GM12878 (cell line): ENCODE measurements at regions not wholly inside any gene's neighbourhood (a gene's known extent, or its start where the extent isn't known, plus 50 kb on each side); places are given as distances from the start of the nearest gene placed in this dataset.

Source experiments
- ATAC-seq: fragments of 200-7000 bp; cut with Tn5 transposase; 3 replicates; pipeline ENCODE4 v1.9.1; 2020; ENCODE audit warnings: mild to moderate bottlenecking, moderate library complexity
- BruUV-seq: library from RNA; stranded (reverse); fragments of 400-500 nt; replicated peaks from 2 replicates; lab custom pipeline; 2021; lab: Mats Ljungman, UMichigan
- CTCF ChIA-PET: fragments of 300-600 bp; sonication (Branson Sonifier 250); formaldehyde crosslinking; extraction: SDS; loops from one replicate; lab custom pipeline; 2021; ENCODE audit warnings: inconsistent platforms; lab: Yijun Ruan, JAX
- POLR2A ChIA-PET: fragments of 350-600 bp; formaldehyde crosslinking; extraction: SDS; loops from one replicate; lab custom pipeline; 2021; ENCODE audit warnings: inconsistent platforms; lab: Charles Lee
- RAD21 ChIA-PET: fragments of 300-600 bp; sonication (Branson Sonifier 250); formaldehyde crosslinking; loops from one replicate; lab custom pipeline; 2023; ENCODE audit warnings: antibody characterized with exemption; ENCODE audit not compliant: unreplicated experiment; lab: Charles Lee
- SMC1A ChIA-PET: fragments of 300-600 bp; sonication (Branson Sonifier 250); formaldehyde crosslinking; loops from one replicate; lab custom pipeline; 2023; ENCODE audit not compliant: unreplicated experiment, uncharacterized antibody; lab: Charles Lee
- DNase-seq: peaks from one replicate; pipeline ENCODE4 v3.0.0-alpha.2; 2011; ENCODE audit warnings: low read depth, low spot score
- FAIRE-seq: peaks from 3 replicates; lab custom pipeline; 2011; peaks lifted over from hg19 to GRCh38; lab: Jason Lieb, UNC
- H2AFZ ChIP-seq: 2 replicates; pipeline ENCODE4 v1.6.0; 2011; ENCODE audit warnings: low read depth, low read length, control low read depth; ENCODE audit not compliant: control insufficient read depth
- H3K27ac ChIP-seq: 2 replicates; pipeline ENCODE4 v1.5.1; 2011; ENCODE audit warnings: control low read depth; ENCODE audit not compliant: control insufficient read depth, insufficient read depth
- H3K27me3 ChIP-seq, 2 experiments: replicated peaks in 1 of 2; 2 replicates each; pipeline versions ENCODE4 v1.6.0 to v1.6.1; 2011; ENCODE audit warnings: low read length in 1 of 2; ENCODE audit not compliant: control insufficient read depth in 2 of 2, insufficient read depth in 2 of 2
- H3K36me3 ChIP-seq, 2 experiments: 2 replicates each; pipeline ENCODE4 v1.5.1; 2011; ENCODE audit warnings: low read length in 1 of 2; ENCODE audit not compliant: control insufficient read depth in 2 of 2, insufficient read depth in 2 of 2
- H3K4me1 ChIP-seq: 2 replicates; pipeline ENCODE4 v1.6.1; 2011; ENCODE audit warnings: mild to moderate bottlenecking, low read length, moderate library complexity, mixed read lengths; ENCODE audit not compliant: control insufficient read depth, insufficient read depth
- H3K4me2 ChIP-seq: 2 replicates; pipeline ENCODE4 v1.6.0; 2011; ENCODE audit warnings: control low read depth; ENCODE audit not compliant: control insufficient read depth, insufficient read depth
- H3K4me3 ChIP-seq: fragments of 200-600 bp; sonication (generic); 2 replicates; pipeline ENCODE4 v1.5.1; 2016
- H3K79me2 ChIP-seq: 2 replicates; pipeline ENCODE4 v1.6.0; 2011; ENCODE audit warnings: low read length; ENCODE audit not compliant: control insufficient read depth, insufficient read depth
- H3K9ac ChIP-seq: 2 replicates; pipeline ENCODE4 v1.8.0; 2011; ENCODE audit warnings: low read length, control low read depth, mixed read lengths; ENCODE audit not compliant: control insufficient read depth, insufficient read depth
- H3K9me3 ChIP-seq: replicated peaks from 3 replicates; pipeline ENCODE4 v1.5.1; 2011; ENCODE audit warnings: mild to moderate bottlenecking, low read length; ENCODE audit not compliant: control insufficient read depth, insufficient read depth
- H4K20me1 ChIP-seq: 2 replicates; pipeline ENCODE4 v1.6.0; 2011; ENCODE audit not compliant: control insufficient read depth, insufficient read depth
- ASH2L ChIP-seq: fragments of 300-600, 200-600 bp; sonication (generic); IDR thresholded peaks from 2 replicates; pipeline ENCODE4 v1.6.1; 2017; ENCODE audit warnings: low read depth, mild to moderate bottlenecking, borderline replicate concordance
- CBX5 ChIP-seq: sonication (generic); IDR thresholded peaks from 2 replicates; pipeline ENCODE4 v1.6.1; 2016; ENCODE audit warnings: low read depth, moderate library complexity, mild to moderate bottlenecking, inconsistent platforms
- EGR1 ChIP-seq, 2 experiments: IDR thresholded peaks; 1 replicate in 1 of 2; 2 replicates in 1 of 2; pipeline ENCODE4 v1.6.1; 2011 to 2012; ENCODE audit warnings: low read depth in 2 of 2, low read length in 2 of 2, borderline replicate concordance in 1 of 2, mild to moderate bottlenecking in 1 of 2, moderate library complexity in 1 of 2
- EZH2 ChIP-seq: IDR thresholded peaks from 2 replicates; pipeline ENCODE4 v1.6.1; 2012; ENCODE audit warnings: low read depth, mild to moderate bottlenecking, control low read depth, inconsistent platforms, low read length, borderline replicate concordance; ENCODE audit not compliant: control insufficient read depth
- HDAC2 ChIP-seq: fragments of 200-600 bp; sonication (generic); IDR thresholded peaks from 2 replicates; pipeline ENCODE4 v1.6.1; 2017
- IRF4 ChIP-seq: IDR thresholded peaks from 2 replicates; pipeline ENCODE4 v1.6.1; 2011; ENCODE audit warnings: low read depth, low read length
- NFXL1 ChIP-seq: fragments of 450-650 bp; IDR thresholded peaks from 2 replicates; pipeline ENCODE4 v1.6.1; 2017; ENCODE audit warnings: antibody characterized with exemption, mild to moderate bottlenecking, borderline replicate concordance
- PML ChIP-seq: IDR thresholded peaks from 2 replicates; pipeline ENCODE4 v1.6.1; 2012; ENCODE audit warnings: low read length, inconsistent platforms
- RAD51 ChIP-seq: fragments of 450-650 bp; IDR thresholded peaks from 2 replicates; pipeline ENCODE4 v1.6.1; 2016; ENCODE audit warnings: moderate library complexity, mild to moderate bottlenecking, inconsistent platforms
- SMARCA5 ChIP-seq: fragments of 450-650 bp; IDR thresholded peaks from 2 replicates; pipeline ENCODE4 v1.6.1; 2017; ENCODE audit warnings: mild to moderate bottlenecking
- ZBED1 ChIP-seq: IDR thresholded peaks from 2 replicates; pipeline ENCODE4 v1.6.1; 2016; ENCODE audit warnings: borderline replicate concordance
- ZNF622 ChIP-seq: fragments of 450-650 bp; IDR thresholded peaks from 2 replicates; pipeline ENCODE4 v1.6.1; 2017; ENCODE audit warnings: mild to moderate bottlenecking, inconsistent platforms
- WGBS: methylation state at CpG from one replicate; pipeline ENCODE4 v1.1.6; 2016; ENCODE audit warnings: low lambda C conversion rate; ENCODE audit not compliant: insufficient replicate concordance, insufficient coverage; ENCODE audit errors: missing lambda C conversion rate; 5-methylcytosine and 5-hydroxymethylcytosine counted together
- in situ Hi-C: fragments of 300-500 bp; cut with MboI; formaldehyde crosslinking; loops from 9 replicates; pipeline ENCODE4 v1.14.3; 2018; ENCODE audit warnings: mixed read lengths
- intact Hi-C: fragments of 100-400 bp; cut with micrococcal nuclease; formaldehyde crosslinking; loops from one replicate; pipeline ENCODE4 v1.14.2; 2022; ENCODE audit not compliant: unreplicated experiment
- TF ChIP-seq, protein P1 (sequence below): fragments of 450-650 bp; IDR thresholded peaks from 2 replicates; pipeline ENCODE4 v1.6.1; 2018; ENCODE audit warnings: borderline replicate concordance, mild to moderate bottlenecking; ENCODE audit not compliant: partially characterized antibody
- TF ChIP-seq, protein P2 (sequence below): fragments of 450-650 bp; IDR thresholded peaks from 2 replicates; pipeline ENCODE4 v1.6.1; 2017; ENCODE audit warnings: mild to moderate bottlenecking
- TF ChIP-seq, protein P3 (sequence below): IDR thresholded peaks from 2 replicates; pipeline ENCODE4 v1.6.1; 2012; ENCODE audit warnings: mild to moderate bottlenecking, low read depth, low read length
- TF ChIP-seq, protein P4 (sequence below): IDR thresholded peaks from 2 replicates; pipeline ENCODE4 v1.6.1; 2011; ENCODE audit warnings: borderline replicate concordance, low read depth, mild to moderate bottlenecking, moderate library complexity, mixed read lengths, low read length; ENCODE audit not compliant: insufficient read depth; ENCODE audit errors: extremely low read length

DNA sequence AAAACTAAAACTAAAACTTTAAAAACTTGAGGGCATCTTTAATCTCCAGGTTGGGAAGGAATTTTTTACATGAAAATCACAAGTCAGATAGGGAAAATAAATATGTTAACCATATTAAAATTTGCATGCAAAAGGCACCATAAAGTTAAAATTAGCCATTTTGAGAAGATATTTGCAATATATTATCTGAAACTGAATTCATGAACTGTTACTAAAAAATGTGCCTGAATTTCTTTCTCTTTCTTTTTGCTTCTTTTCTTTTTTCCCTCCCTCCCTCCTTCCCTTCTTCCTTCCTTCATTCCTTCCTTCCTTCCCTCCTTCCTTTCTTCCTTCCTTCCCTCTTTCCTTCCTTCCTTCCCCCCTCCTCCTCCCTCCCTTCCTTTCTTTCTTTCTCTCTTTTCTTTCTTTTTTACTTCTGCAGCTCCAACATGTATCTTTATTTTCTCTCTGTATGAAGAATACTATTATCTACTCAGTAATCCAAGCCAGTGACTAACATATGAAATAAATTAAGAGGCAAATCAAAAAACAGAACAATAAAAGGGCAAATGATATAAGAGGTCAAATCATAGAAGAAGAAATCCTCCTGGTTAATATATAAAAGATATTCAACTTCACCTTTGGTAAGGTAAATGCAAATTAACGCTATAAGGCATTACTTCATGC, 146.0 kb downstream of the BRMS1L start:
- ATAC-seq (no peak), FAIRE-seq (peak; percentile 52), DNase-seq (no peak)
- Histone ChIP-seq H4K20me1 (no peaks in the 10 kb centered on the region), H3K4me1 (no peaks in the 10 kb centered on the region), H3K36me3 (no peaks in the 10 kb centered on the region), H2AFZ (no peak overlapping the region), H3K9ac (no peak overlapping the region), H3K4me3 (no peak overlapping the region), H3K27me3 (no peaks in the 10 kb centered on the region), H3K27ac (no peak overlapping the region), H3K9me3 (no peaks in the 10 kb centered on the region), H3K4me2 (no peak overlapping the region), H3K79me2 (no peaks in the 10 kb centered on the region)
- ChIA-PET RAD21 (no interaction called here), CTCF (no interaction called here), SMC1A (no interaction called here), POLR2A (interaction anchor here (0.6 kb wide), 1 partner anchor 347 kb away, joined by 5 read pairs; no protein-coding TSS in a partner anchor)
- no TSS peak for BruUV-seq
- in situ Hi-C loops (no loop called here), intact Hi-C loops (no loop called here)
- WGBS: 45% methylated on average over 1 of the region's 1 CpG
- TF ChIP-seq PML (no peak), NFXL1 (no peak), RAD51 (no peak), IRF4 (no peak), CBX5 (no peak), ASH2L (no peak), HDAC2 (no peak), EZH2 (no peak), ZNF622 (no peak), SMARCA5 (no peak), ZBED1 (no peak), EGR1 (IDR thresholded peaks at IDR 0.05; ENCODE audit: borderline replicate concordance in 1 of 2, low read depth in 2 of 2, low read length in 2 of 2) (no peak)
- TF ChIP-seq, protein P1, sequence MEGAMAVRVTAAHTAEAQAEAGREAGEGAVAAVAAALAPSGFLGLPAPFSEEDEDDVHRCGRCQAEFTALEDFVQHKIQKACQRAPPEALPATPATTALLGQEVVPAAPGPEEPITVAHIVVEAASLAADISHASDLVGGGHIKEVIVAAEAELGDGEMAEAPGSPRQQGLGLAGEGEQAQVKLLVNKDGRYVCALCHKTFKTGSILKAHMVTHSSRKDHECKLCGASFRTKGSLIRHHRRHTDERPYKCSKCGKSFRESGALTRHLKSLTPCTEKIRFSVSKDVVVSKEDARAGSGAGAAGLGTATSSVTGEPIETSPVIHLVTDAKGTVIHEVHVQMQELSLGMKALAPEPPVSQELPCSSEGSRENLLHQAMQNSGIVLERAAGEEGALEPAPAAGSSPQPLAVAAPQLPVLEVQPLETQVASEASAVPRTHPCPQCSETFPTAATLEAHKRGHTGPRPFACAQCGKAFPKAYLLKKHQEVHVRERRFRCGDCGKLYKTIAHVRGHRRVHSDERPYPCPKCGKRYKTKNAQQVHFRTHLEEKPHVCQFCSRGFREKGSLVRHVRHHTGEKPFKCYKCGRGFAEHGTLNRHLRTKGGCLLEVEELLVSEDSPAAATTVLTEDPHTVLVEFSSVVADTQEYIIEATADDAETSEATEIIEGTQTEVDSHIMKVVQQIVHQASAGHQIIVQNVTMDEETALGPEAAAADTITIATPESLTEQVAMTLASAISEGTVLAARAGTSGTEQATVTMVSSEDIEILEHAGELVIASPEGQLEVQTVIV: no peak
- TF ChIP-seq, protein P2, sequence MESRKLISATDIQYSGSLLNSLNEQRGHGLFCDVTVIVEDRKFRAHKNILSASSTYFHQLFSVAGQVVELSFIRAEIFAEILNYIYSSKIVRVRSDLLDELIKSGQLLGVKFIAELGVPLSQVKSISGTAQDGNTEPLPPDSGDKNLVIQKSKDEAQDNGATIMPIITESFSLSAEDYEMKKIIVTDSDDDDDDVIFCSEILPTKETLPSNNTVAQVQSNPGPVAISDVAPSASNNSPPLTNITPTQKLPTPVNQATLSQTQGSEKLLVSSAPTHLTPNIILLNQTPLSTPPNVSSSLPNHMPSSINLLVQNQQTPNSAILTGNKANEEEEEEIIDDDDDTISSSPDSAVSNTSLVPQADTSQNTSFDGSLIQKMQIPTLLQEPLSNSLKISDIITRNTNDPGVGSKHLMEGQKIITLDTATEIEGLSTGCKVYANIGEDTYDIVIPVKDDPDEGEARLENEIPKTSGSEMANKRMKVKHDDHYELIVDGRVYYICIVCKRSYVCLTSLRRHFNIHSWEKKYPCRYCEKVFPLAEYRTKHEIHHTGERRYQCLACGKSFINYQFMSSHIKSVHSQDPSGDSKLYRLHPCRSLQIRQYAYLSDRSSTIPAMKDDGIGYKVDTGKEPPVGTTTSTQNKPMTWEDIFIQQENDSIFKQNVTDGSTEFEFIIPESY: no peak
- TF ChIP-seq, protein P3, sequence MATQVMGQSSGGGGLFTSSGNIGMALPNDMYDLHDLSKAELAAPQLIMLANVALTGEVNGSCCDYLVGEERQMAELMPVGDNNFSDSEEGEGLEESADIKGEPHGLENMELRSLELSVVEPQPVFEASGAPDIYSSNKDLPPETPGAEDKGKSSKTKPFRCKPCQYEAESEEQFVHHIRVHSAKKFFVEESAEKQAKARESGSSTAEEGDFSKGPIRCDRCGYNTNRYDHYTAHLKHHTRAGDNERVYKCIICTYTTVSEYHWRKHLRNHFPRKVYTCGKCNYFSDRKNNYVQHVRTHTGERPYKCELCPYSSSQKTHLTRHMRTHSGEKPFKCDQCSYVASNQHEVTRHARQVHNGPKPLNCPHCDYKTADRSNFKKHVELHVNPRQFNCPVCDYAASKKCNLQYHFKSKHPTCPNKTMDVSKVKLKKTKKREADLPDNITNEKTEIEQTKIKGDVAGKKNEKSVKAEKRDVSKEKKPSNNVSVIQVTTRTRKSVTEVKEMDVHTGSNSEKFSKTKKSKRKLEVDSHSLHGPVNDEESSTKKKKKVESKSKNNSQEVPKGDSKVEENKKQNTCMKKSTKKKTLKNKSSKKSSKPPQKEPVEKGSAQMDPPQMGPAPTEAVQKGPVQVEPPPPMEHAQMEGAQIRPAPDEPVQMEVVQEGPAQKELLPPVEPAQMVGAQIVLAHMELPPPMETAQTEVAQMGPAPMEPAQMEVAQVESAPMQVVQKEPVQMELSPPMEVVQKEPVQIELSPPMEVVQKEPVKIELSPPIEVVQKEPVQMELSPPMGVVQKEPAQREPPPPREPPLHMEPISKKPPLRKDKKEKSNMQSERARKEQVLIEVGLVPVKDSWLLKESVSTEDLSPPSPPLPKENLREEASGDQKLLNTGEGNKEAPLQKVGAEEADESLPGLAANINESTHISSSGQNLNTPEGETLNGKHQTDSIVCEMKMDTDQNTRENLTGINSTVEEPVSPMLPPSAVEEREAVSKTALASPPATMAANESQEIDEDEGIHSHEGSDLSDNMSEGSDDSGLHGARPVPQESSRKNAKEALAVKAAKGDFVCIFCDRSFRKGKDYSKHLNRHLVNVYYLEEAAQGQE: no peak
- TF ChIP-seq, protein P4, sequence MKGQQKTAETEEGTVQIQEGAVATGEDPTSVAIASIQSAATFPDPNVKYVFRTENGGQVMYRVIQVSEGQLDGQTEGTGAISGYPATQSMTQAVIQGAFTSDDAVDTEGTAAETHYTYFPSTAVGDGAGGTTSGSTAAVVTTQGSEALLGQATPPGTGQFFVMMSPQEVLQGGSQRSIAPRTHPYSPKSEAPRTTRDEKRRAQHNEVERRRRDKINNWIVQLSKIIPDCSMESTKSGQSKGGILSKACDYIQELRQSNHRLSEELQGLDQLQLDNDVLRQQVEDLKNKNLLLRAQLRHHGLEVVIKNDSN: no peak
